Stimulated activated naive CD8-positive, alpha-beta T cell treated with anti-CD3 and anti-CD28 coated beads, Interleukin-15, amount 100 ng/mL, for 72 hours (primary cell): ENCODE measurements at regions not wholly inside any gene's neighbourhood (a gene's known extent, or its start where the extent isn't known, plus 50 kb on each side); places are given as distances from the start of the nearest gene placed in this dataset.
"Not testable (repeated sequence)": the region's sequence is repeated elsewhere in the genome, so short reads cannot be mapped to it uniquely, and the experiment has no call there.

Source experiments
- ATAC-seq: fragments of 150-1000 bp; cut with Tn5 transposase; 2 replicates; pipeline ENCODE4 v1.10.0; 2021; ENCODE audit warnings: mild to moderate bottlenecking, moderate library complexity
- DNase-seq, 2 donors: peaks; one replicate each; pipeline ENCODE4 v3.0.0; 2021 to 2022
- H3K27ac Mint-ChIP-seq, 2 donors: one replicate each; pipeline ENCODE4 v1.8.0; 2022; ENCODE audit warnings: mild to moderate bottlenecking in 2 of 2, mixed read lengths in 2 of 2, moderate library complexity in 2 of 2
- H3K27me3 Mint-ChIP-seq: one replicate; pipeline ENCODE4 v1.8.0; 2022; ENCODE audit warnings: mixed read lengths
- H3K4me1 Mint-ChIP-seq: one replicate; pipeline ENCODE4 v1.8.0; 2022; ENCODE audit warnings: mild to moderate bottlenecking, mixed read lengths
- H3K4me3 Mint-ChIP-seq, 2 donors: one replicate each; pipeline ENCODE4 v1.8.0; 2022; ENCODE audit warnings: mild to moderate bottlenecking in 2 of 2, mixed read lengths in 2 of 2, moderate library complexity in 1 of 2
- H3K9me3 Mint-ChIP-seq, 2 donors: one replicate each; pipeline ENCODE4 v1.8.0; 2022; ENCODE audit warnings: mixed read lengths in 2 of 2

- Mint-ChIP-seq H3K27me3 (peaks cover 18% of the 10 kb centered on the region), H3K9me3 (no peaks in the 10 kb centered on the region), H3K4me3 (no peak overlapping the region), H3K27ac (no peak overlapping the region), H3K4me1 (peaks cover 6% of the 10 kb centered on the region)
- no peak for DNase-seq
- ATAC-seq, result no peak
Observed at GRCh38 chr3:138890555-138891187, 55.9 kb upstream of the PIK3CB start.

GRCh38 chr3:138889792-138890191 is 55.1 kb upstream of the PIK3CB start:
- Mint-ChIP-seq H3K9me3 (no peaks in the 10 kb centered on the region), H3K27me3 (peaks cover 18% of the 10 kb centered on the region), H3K4me1 (peaks cover 6% of the 10 kb centered on the region), H3K4me3 (no peak overlapping the region), H3K27ac (peak overlapping the region in 1 of 2 donors; percentile 28)
- DNase-seq, result no peak
- ATAC-seq, result no peak

- H3K27ac Mint-ChIP-seq, result no peak overlapping the region
- H3K9me3 Mint-ChIP-seq, result no peaks in the 10 kb centered on the region
- ATAC-seq (no peak), DNase-seq (no peak)
- H3K27me3 Mint-ChIP-seq, result peaks cover 18% of the 10 kb centered on the region
- H3K4me1 Mint-ChIP-seq, result peaks cover 6% of the 10 kb centered on the region
- H3K4me3 Mint-ChIP-seq, result no peak overlapping the region
Observed at GRCh38 chr3:138888560-138888959, 53.8 kb upstream of the PIK3CB start.

GRCh38 chr3:138886096-138886495 is 51.4 kb upstream of the PIK3CB start:
- ATAC-seq, H3K27ac Mint-ChIP-seq, DNase-seq, H3K4me1 Mint-ChIP-seq, H3K9me3 Mint-ChIP-seq, H3K4me3 Mint-ChIP-seq: not testable (repeated sequence)
- peaks cover 18% of the 10 kb centered on the region for H3K27me3 Mint-ChIP-seq
